ENCODE measurements at regions not wholly inside any gene's neighbourhood (a gene's known extent, or its start where the extent isn't known, plus 50 kb on each side); places are given as distances from the start of the nearest gene placed in this dataset.

DNA sequence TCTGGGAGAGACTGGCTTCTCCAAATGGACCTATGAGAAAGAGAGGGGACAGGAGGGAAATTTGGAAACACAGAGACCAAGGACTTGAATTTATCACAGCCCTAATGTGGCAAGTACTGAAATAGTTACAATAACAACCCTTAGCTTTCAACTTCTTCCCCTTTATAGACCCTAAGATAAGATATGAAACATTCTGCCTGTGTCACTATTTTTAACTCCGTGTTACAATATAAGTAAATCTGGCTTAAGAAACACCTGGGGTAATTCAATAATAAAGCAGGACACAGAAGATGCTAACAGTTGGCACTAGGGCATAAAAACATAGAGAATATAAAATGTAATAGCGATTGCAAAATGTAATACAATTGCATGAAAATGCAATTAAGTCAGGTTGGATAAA, 216.4 kb downstream of the NOVA1 start:
- Histone ChIP-seq H3K9ac (ENCODE audit: low read length) (no peak overlapping the region), H3K4me2 (ENCODE audit: low read length) (no peak overlapping the region), H3K9me2 (ENCODE audit: insufficient read depth) (no peaks in the 10 kb centered on the region), H3K4me3 (replicated peaks in 1 of 2; ENCODE audit: low read depth in 1 of 2, low read length in 2 of 2) (no peak overlapping the region), H3K36me3 (ENCODE audit: control insufficient read depth in 1 of 2, insufficient read depth in 2 of 2, low read length in 2 of 2) (no peaks in the 10 kb centered on the region), H3K9me3 (ENCODE audit: control insufficient read depth in 1 of 2, insufficient read depth in 1 of 2, low read depth in 1 of 2, low read length in 2 of 2) (peaks cover 0 to 18% of the 10 kb centered on the region in 2 experiments; a peak in 2 of 4 replicates), H3K4me1 (ENCODE audit: control insufficient read depth in 1 of 2, insufficient read depth in 2 of 2, low read length in 2 of 2) (no peaks in the 10 kb centered on the region), H3K27ac (ENCODE audit: low read depth, low read length) (no peak overlapping the region), H3K79me2 (ENCODE audit: insufficient read depth, low read length) (no peaks in the 10 kb centered on the region), H2AFZ (ENCODE audit: low read depth, low read length, poor library complexity, severe bottlenecking) (no peak overlapping the region), H4K20me1 (ENCODE audit: insufficient read depth) (no peaks in the 10 kb centered on the region), H3K27me3 (ENCODE audit: insufficient read depth, low read length) (no peaks in the 10 kb centered on the region)
- TF ChIP-seq, protein P1, sequence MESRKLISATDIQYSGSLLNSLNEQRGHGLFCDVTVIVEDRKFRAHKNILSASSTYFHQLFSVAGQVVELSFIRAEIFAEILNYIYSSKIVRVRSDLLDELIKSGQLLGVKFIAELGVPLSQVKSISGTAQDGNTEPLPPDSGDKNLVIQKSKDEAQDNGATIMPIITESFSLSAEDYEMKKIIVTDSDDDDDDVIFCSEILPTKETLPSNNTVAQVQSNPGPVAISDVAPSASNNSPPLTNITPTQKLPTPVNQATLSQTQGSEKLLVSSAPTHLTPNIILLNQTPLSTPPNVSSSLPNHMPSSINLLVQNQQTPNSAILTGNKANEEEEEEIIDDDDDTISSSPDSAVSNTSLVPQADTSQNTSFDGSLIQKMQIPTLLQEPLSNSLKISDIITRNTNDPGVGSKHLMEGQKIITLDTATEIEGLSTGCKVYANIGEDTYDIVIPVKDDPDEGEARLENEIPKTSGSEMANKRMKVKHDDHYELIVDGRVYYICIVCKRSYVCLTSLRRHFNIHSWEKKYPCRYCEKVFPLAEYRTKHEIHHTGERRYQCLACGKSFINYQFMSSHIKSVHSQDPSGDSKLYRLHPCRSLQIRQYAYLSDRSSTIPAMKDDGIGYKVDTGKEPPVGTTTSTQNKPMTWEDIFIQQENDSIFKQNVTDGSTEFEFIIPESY (IDR thresholded peaks at IDR 0.05; ENCODE audit: extremely low read depth, insufficient replicate concordance, low read length) = no peak
- TF ChIP-seq, protein P2, sequence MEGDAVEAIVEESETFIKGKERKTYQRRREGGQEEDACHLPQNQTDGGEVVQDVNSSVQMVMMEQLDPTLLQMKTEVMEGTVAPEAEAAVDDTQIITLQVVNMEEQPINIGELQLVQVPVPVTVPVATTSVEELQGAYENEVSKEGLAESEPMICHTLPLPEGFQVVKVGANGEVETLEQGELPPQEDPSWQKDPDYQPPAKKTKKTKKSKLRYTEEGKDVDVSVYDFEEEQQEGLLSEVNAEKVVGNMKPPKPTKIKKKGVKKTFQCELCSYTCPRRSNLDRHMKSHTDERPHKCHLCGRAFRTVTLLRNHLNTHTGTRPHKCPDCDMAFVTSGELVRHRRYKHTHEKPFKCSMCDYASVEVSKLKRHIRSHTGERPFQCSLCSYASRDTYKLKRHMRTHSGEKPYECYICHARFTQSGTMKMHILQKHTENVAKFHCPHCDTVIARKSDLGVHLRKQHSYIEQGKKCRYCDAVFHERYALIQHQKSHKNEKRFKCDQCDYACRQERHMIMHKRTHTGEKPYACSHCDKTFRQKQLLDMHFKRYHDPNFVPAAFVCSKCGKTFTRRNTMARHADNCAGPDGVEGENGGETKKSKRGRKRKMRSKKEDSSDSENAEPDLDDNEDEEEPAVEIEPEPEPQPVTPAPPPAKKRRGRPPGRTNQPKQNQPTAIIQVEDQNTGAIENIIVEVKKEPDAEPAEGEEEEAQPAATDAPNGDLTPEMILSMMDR (IDR thresholded peaks at IDR 0.05 in 2 of 3, conservative IDR thresholded peaks at IDR 0.05 in 1 of 3; ENCODE audit: borderline replicate concordance in 1 of 3, insufficient read depth in 1 of 3, low read depth in 2 of 3, low read length in 2 of 3) = no peak
- TF ChIP-seq RAD21 (IDR thresholded peaks at IDR 0.05; ENCODE audit: low read depth) = no peak
- no peak for TF ChIP-seq POLR2AphosphoS5 (IDR thresholded peaks at IDR 0.05; ENCODE audit: low read depth, low read length)
- TF ChIP-seq, protein P3, sequence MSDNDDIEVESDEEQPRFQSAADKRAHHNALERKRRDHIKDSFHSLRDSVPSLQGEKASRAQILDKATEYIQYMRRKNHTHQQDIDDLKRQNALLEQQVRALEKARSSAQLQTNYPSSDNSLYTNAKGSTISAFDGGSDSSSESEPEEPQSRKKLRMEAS (IDR thresholded peaks at IDR 0.05) = no peak
- TF ChIP-seq SIN3A (IDR thresholded peaks at IDR 0.05; ENCODE audit: low read depth) = no peak
- TF ChIP-seq ZFX (IDR thresholded peaks at IDR 0.05) = no peak
- no peak for TF ChIP-seq EZH2 (IDR thresholded peaks at IDR 0.05)
- no peak for TF ChIP-seq EGR1 (IDR thresholded peaks at IDR 0.05; ENCODE audit: low read depth)
- BruUV-seq (replicated peaks) = no TSS peak
- ChIA-PET CTCF (no interaction called here), POLR2A (no interaction called here), RAD21 (ENCODE audit: low non-redundant PET in 1 of 2, low total read pairs in 2 of 2, uncharacterized antibody in 2 of 2, unreplicated experiment in 2 of 2) (no interaction called here)
- ATAC-seq (no peak), DNase-seq (ENCODE audit: low read depth, low spot score) (no peak)
- intact Hi-C loops (cut with micrococcal nuclease) = no loop called here

Data from HCT116 (cell line).